Fibroblast of the aortic adventitia (primary cell): ENCODE measurements at regions not wholly inside any gene's neighbourhood (a gene's known extent, or its start where the extent isn't known, plus 50 kb on each side); places are given as distances from the start of the nearest gene placed in this dataset.

Experiments used
- DNase-seq: peaks from one replicate; pipeline ENCODE4 v3.0.0-alpha.2; 2010; ENCODE audit warnings: low read depth
- H3K4me3 ChIP-seq: 2 replicates; pipeline ENCODE4 v1.5.1; 2011; ENCODE audit warnings: low read depth, mild to moderate bottlenecking, control low read depth, low read length, moderate library complexity
- TF ChIP-seq, protein P1 (sequence below): IDR thresholded peaks from 2 replicates; pipeline ENCODE4 v1.5.1; 2011; ENCODE audit warnings: mild to moderate bottlenecking, low read length, control low read depth, inconsistent platforms; ENCODE audit not compliant: insufficient read depth

DNA sequence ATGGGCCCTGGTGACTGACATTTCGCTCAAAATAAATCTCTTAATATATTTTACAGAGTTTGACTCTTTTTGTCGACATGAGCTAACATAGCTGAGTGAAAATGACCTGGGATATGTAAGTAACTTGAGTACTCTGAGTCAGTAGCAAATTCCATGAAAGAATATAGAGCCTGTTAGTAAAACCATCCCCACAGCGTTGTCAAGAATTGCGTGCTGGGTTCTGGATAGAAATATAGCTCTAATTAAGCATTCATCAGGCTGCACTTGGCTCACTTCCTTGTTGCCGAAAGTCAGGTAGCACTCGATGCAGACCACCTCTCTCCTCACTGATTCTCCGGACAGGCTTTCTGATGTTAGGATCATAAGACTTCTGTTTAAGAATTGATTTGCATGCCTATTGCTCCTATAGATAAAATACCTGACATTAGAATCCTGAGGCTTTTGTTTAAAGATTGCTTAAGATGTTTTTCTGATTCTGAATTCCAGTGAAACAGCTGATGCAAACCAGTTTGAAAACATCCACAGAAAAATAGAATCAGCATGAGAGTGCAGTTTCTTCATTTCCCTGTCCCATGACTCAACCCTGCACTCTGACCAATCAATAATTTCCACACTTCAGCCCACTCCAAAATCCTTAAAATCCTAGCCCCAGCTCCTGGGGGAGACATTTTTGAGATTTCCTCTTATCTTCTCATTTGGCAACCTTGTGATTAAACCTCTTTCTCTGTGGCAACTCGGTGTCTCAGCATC is 310.6 kb downstream of the DIRAS2 start:
- peak; percentile 92 for DNase-seq
- H3K4me3 ChIP-seq: no peak overlapping the region
- TF ChIP-seq, protein P1, sequence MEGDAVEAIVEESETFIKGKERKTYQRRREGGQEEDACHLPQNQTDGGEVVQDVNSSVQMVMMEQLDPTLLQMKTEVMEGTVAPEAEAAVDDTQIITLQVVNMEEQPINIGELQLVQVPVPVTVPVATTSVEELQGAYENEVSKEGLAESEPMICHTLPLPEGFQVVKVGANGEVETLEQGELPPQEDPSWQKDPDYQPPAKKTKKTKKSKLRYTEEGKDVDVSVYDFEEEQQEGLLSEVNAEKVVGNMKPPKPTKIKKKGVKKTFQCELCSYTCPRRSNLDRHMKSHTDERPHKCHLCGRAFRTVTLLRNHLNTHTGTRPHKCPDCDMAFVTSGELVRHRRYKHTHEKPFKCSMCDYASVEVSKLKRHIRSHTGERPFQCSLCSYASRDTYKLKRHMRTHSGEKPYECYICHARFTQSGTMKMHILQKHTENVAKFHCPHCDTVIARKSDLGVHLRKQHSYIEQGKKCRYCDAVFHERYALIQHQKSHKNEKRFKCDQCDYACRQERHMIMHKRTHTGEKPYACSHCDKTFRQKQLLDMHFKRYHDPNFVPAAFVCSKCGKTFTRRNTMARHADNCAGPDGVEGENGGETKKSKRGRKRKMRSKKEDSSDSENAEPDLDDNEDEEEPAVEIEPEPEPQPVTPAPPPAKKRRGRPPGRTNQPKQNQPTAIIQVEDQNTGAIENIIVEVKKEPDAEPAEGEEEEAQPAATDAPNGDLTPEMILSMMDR: no peak

DNA sequence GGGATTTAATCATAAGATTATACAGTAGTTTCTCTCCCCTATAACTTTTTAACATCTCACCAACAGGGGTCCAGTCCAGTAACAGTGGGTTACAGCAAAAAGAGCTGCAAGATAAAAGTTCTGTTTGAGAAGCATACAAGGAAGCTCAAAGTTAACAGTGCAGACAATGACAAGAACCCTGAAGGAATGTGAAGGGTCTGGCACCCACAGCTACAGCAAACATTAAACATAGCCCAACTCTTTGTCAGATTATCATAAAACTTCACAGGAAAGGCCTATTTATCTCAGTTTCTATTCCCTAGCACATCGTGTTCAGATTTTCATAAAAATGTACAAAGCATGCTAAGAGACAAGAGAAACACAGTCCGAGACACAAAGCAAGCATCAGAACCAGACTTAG is 309.4 kb downstream of the DIRAS2 start:
- TF ChIP-seq, protein P1: no peak
- DNase-seq: peak; percentile 34
- H3K4me3 ChIP-seq: no peak overlapping the region

GRCh38 chr9:90340421-90340820 is 302.2 kb downstream of the DIRAS2 start:
- DNase-seq: peak; percentile 61

GRCh38 chr9:90342607-90343006 is 300.0 kb downstream of the DIRAS2 start:
- H3K4me3 ChIP-seq: no peak overlapping the region
- TF ChIP-seq, protein P1: no peak
- no peak for DNase-seq

More at GRCh38 chr9:90340421-90340820, 302.2 kb downstream of the DIRAS2 start:
- TF ChIP-seq, protein P1: no peak
- H3K4me3 ChIP-seq: no peak overlapping the region

DNA sequence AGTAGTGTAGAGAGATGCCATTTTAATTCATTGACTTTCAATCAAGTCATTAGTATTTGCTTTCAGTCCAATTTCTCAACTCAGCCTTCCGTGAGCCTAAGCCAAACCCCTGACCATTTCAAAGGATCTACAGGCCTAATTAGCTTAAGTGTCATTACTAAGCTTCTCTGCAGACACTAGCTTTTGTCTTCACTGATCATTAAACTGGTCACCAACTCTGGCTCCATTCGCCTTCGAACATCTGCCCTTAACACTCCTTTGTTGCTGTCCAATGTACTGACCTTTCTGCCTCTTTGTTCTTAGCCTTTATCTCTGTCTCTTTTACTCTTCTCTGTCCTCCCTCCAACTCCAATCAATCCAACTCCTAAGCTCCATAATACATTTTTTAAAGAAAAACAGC is 299.3 kb downstream of the DIRAS2 start:
- DNase-seq: peak; percentile 19
- TF ChIP-seq, protein P1: no peak
- no peak overlapping the region for H3K4me3 ChIP-seq

GRCh38 chr9:90343991-90344390 is 298.6 kb downstream of the DIRAS2 start:
- TF ChIP-seq, protein P1: no peak
- H3K4me3 ChIP-seq: no peak overlapping the region
- DNase-seq: peak; percentile 54

DNA sequence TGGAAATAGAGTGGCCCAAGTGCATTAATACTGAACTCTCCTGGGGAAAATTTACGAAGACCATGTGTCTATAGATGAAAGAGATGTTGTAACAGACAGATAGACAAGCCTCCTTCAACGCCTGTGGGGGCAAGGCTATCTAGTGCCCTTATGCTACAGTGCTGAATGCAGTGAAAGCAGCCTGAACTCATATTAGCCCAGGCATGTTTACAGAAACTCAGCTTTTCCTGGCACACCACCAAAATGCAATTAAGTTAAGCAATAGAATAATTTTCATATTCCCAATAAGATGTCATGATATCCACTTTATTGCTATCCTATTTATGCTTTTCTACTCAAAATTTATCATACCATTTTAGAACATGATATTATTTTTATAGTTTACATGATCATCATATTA is 277.0 kb downstream of the DIRAS2 start:
- no peak for DNase-seq
- TF ChIP-seq, protein P1: no peak
- H3K4me3 ChIP-seq: no peak overlapping the region
